ENCODE measurements at regions not wholly inside any gene's neighbourhood (a gene's known extent, or its start where the extent isn't known, plus 50 kb on each side); places are given as distances from the start of the nearest gene placed in this dataset.

- no peak for TF ChIP-seq CTCF (IDR thresholded peaks at IDR 0.05)
- TF ChIP-seq POLR2A (IDR thresholded peaks at IDR 0.05): no peak
Observed at GRCh38 chr2:175597286-175597685, 404.8 kb downstream of the LNPK start.
